ACHN (cell line): ENCODE measurements at regions not wholly inside any gene's neighbourhood (a gene's known extent, or its start where the extent isn't known, plus 50 kb on each side); places are given as distances from the start of the nearest gene placed in this dataset.
"Not testable (repeated sequence)": the region's sequence is repeated elsewhere in the genome, so short reads cannot be mapped to it uniquely, and the experiment has no call there.

Experiments
- DNase-seq: peaks from one replicate; pipeline ENCODE4 v3.0.0-alpha.2; 2015
- in situ Hi-C: cut with HindIII; loops from 2 replicates; pipeline ENCODE4 v1.10.0; 2017; ENCODE audit warnings: low sequenced_read_pairs, low pct_ligation_motif_present, low pct_unique_long_range_greater_than_20kb

- DNase-seq: no peak
- in situ Hi-C loops: no loop called here
Observed at GRCh38 chr11:25453471-25453870, 878.5 kb upstream of the ANO3 start.

DNA sequence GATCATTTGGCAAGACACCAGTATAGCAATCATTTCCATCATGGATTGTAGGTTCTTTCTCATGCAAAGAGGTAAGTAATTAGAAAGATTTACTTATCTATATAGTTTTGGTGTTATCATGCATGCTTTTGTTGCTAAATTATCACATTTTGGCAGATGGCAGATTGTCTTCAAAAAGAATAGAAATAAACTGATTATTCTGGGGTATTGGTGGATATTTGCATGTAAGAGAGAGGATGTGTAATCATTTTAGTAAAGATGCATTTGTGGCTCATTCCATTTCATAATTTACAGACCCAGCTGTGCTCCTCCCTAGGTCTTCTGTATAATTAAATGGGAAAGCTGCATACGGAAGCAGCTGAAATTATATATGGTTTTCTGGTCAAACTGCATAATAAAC lies 875.7 kb upstream of the ANO3 start:
- no peak for DNase-seq
- in situ Hi-C loops: no loop called here

GRCh38 chr11:25483915-25484635 lies 847.9 kb upstream of the ANO3 start:
- in situ Hi-C loops: no loop called here
- DNase-seq: no peak

DNA sequence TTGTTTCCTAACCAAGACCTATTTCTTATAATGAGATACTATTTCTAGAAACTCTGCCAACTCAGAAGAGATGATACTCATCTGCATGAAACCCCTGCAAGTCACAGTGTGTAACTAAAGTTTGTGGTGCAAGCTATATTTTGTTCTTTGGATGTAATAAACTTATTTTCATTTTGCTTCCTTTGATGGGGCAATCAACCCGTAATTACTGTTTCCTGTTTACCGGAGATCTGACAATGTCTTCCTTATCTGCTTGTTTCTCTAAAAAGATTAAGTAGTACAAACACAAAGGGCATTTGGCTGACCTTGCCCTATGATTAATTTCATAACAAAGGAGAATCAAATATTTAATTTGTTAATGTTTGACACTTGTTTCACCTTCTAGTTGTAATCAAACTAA lies 846.6 kb upstream of the ANO3 start:
- in situ Hi-C loops: no loop called here
- no peak for DNase-seq

- DNase-seq, in situ Hi-C loops: not testable (repeated sequence)
Observed at GRCh38 chr11:25486338-25486737, 845.6 kb upstream of the ANO3 start.

GRCh38 chr11:25488176-25488575 lies 843.8 kb upstream of the ANO3 start:
- in situ Hi-C loops: not testable (repeated sequence)

GRCh38 chr11:25501426-25501825 lies 830.5 kb upstream of the ANO3 start:
- DNase-seq, in situ Hi-C loops: not testable (repeated sequence)

More at GRCh38 chr11:25488176-25488575, 843.8 kb upstream of the ANO3 start:
- not testable (repeated sequence) for DNase-seq

GRCh38 chr11:25515576-25515975 lies 816.4 kb upstream of the ANO3 start:
- no peak for DNase-seq
- in situ Hi-C loops: no loop called here

DNA sequence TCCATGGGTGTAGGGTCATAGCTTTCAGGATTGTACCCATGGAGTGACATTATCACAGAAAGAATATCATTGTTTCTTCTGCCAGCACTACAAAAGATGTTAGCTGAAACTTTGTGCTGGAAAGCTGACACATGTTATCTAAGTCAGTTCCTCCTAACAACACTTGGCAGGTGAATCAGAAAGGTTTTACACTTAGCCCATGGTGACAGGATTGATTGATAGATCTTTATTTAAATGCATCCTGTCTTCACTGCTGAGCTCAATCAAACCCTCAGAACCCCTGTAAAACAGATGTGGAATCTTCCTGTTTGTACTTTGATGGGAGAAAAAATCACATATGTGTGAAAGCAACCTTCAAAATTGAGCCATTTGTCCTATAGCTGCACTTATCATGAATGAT lies 811.5 kb upstream of the ANO3 start:
- in situ Hi-C loops: no loop called here
- DNase-seq: no peak

GRCh38 chr11:25527841-25528240 lies 804.1 kb upstream of the ANO3 start:
- no peak for DNase-seq
- in situ Hi-C loops: no loop called here

GRCh38 chr11:25529572-25529971 lies 802.4 kb upstream of the ANO3 start:
- in situ Hi-C loops: no loop called here

GRCh38 chr11:25535467-25536272 lies 796.3 kb upstream of the ANO3 start:
- in situ Hi-C loops: no loop called here

More at GRCh38 chr11:25529572-25529971, 802.4 kb upstream of the ANO3 start:
- DNase-seq: no peak

GRCh38 chr11:25536289-25536688 lies 795.6 kb upstream of the ANO3 start:
- DNase-seq: no peak
- in situ Hi-C loops: no loop called here

More at GRCh38 chr11:25535467-25536272, 796.3 kb upstream of the ANO3 start:
- DNase-seq: no peak

DNA sequence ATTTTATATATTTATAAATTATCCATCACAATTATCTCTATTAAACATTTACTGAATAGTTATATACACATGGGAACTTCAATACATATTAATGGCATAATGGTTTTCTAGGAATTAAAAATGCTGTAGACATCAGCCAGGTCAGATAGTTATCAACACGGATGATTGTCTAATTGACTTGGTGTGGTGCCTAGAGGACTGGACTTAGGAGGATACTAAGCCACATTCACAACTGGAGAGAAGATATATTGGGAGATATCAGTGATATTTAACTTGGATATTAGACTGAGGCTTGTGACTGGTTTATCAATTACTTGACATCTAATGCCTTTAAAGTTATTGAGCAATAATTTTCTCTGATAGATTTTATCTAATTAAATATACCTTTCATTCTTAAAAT lies 794.5 kb upstream of the ANO3 start:
- DNase-seq: no peak
- in situ Hi-C loops: no loop called here

- no peak for DNase-seq
- in situ Hi-C loops: no loop called here
Observed at GRCh38 chr11:25547292-25547691, 784.6 kb upstream of the ANO3 start.

GRCh38 chr11:25562417-25562816 lies 769.5 kb upstream of the ANO3 start:
- DNase-seq: no peak
- in situ Hi-C loops: no loop called here

- in situ Hi-C loops: no loop called here
- no peak for DNase-seq
Observed at GRCh38 chr11:25565846-25566245, 766.1 kb upstream of the ANO3 start.

DNA sequence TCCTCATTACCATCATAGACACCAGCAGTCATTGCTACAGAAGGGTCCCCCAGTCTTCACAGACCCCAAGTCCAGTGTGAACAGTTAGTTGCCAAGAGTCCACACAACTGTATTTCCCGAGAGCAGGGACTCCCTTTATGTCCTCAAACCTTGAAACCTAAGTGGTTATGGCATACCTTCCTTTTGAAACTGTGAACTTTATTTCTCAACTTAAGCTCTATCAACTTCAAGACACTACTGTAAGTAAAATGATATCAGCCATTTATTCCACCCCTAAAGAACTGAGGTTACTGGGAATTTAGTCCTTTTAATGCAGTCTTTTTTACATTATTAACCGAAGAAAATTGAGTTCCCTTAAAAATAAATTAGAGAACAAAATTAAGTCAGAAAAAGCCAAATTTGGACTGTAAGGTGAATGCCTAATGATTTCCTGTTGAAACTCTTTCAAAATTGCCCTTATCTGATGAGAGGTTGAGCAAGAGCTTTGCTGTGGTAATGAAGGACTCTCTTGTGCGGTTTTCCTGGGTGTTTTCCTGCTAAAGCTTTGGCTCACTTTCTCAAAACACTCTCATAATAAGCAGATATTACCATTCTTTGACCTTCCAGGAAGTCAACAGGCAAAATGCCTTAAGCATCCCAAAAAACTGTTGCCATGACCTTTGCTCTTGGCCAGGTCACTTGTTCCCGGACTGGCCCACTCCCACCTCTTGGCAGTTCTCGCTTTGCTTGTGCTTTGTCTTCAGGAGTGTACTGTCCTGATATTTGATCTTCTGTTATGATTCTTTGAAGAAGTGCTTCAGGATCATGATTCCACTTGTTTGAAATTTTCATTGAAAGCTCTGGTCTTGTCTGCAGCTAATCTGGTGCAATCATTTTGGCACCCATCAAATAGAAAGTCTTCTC lies 765.4 kb upstream of the ANO3 start:
- in situ Hi-C loops: no loop called here
- DNase-seq: no peak

DNA sequence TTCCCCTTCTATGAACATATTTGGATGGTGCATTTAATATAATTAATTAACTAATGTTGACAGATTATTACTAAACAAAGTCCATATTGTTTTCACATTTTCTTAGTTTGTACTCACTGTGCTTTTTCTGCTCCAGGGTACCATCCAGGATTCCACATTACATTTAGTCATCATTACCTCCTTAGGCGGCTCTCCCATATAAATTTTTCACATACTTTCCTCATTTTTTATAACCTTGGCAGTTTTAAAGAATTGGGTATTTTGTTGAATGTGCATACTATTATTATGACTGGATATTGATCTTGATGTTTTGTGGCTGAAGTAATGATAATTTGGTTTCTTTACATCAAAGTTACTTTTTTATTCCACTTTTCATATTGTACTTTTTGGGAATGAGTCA lies 755.6 kb upstream of the ANO3 start:
- DNase-seq: no peak
- in situ Hi-C loops: no loop called here
